SK-N-SH (cell line): ENCODE measurements at regions not wholly inside any gene's neighbourhood (a gene's known extent, or its start where the extent isn't known, plus 50 kb on each side); places are given as distances from the start of the nearest gene placed in this dataset.

Experiments
- CTCF ChIA-PET: fragments of 300-600, 350-600 bp; formaldehyde crosslinking; extraction: SDS; loops from one replicate; lab custom pipeline; 2021; lab: Yijun Ruan, JAX
- POLR2A ChIA-PET: fragments of 350-600 bp; sonication (Branson Sonifier 250); formaldehyde crosslinking; extraction: SDS; loops from one replicate; lab custom pipeline; 2020; ENCODE audit warnings: antibody characterized with exemption, inconsistent platforms; lab: Yijun Ruan, JAX
- DNase-seq: peaks from one replicate; pipeline ENCODE4 v3.0.0; 2012
- H2AFZ ChIP-seq: fragments of 200-600 bp; sonication (generic); 2 replicates; pipeline ENCODE4 v1.8.1; 2016; ENCODE audit warnings: antibody characterized with exemption, mild to moderate bottlenecking, low read depth
- H3F3A ChIP-seq: fragments of 200-600 bp; sonication (generic); replicated peaks from 2 replicates; pipeline ENCODE3; 2016; ENCODE audit warnings: antibody characterized with exemption, mild to moderate bottlenecking; ENCODE audit not compliant: insufficient read depth
- H3K27ac ChIP-seq, 2 experiments: fragments of 200-500 bp in 1 of 2; fragments of 200-600 bp in 1 of 2; sonication (Bioruptor generic) in 1 of 2; sonication (generic), shearing (Covaris generic) in 1 of 2; 2 replicates each; pipeline versions ENCODE4 v1.5.1 to v1.6.1; 2014 to 2016; ENCODE audit warnings: low read depth in 2 of 2, inconsistent platforms in 1 of 2, low read length in 1 of 2, mild to moderate bottlenecking in 1 of 2, mixed read lengths in 1 of 2
- H3K27me3 ChIP-seq: fragments of 200-600 bp; sonication (generic), shearing (Covaris generic); 2 replicates; pipeline ENCODE4 v1.6.1; 2016; ENCODE audit warnings: mixed run types; ENCODE audit not compliant: insufficient read depth
- H3K36me3 ChIP-seq, 2 experiments: fragments of 200-500 bp in 1 of 2; fragments of 200-600 bp in 1 of 2; sonication (Bioruptor generic) in 1 of 2; sonication (generic) in 1 of 2; replicated peaks in 1 of 2; 2 replicates each; pipeline versions ENCODE3 to v1.5.1; 2014 to 2016; ENCODE audit warnings: low read length in 1 of 2, mild to moderate bottlenecking in 1 of 2; ENCODE audit not compliant: insufficient read depth in 2 of 2, control insufficient read depth in 1 of 2
- H3K4me1 ChIP-seq, 2 experiments: fragments of 200-500 bp in 1 of 2; fragments of 200-600 bp in 1 of 2; sonication (Bioruptor generic) in 1 of 2; sonication (generic), shearing (Covaris generic) in 1 of 2; 2 replicates each; pipeline versions ENCODE4 v1.5.1 to v1.6.1; 2014 to 2016; ENCODE audit warnings: low read depth in 1 of 2, low read length in 1 of 2, mixed run types in 1 of 2; ENCODE audit not compliant: insufficient read depth in 2 of 2, control insufficient read depth in 1 of 2
- H3K4me2 ChIP-seq: fragments of 200-600 bp; sonication (generic), shearing (Covaris generic); 2 replicates; pipeline ENCODE4 v1.6.1; 2017; ENCODE audit warnings: mixed run types
- H3K4me3 ChIP-seq, 2 experiments: fragments of 200-500 bp in 1 of 2; fragments of 200-600 bp in 1 of 2; sonication (Bioruptor generic) in 1 of 2; sonication (generic), shearing (Covaris generic) in 1 of 2; 2 replicates each; pipeline versions ENCODE4 v1.5.1 to v1.8.1; 2014 to 2016; ENCODE audit warnings: low read depth in 2 of 2, inconsistent platforms in 1 of 2, low read length in 1 of 2, mild to moderate bottlenecking in 1 of 2, mixed read lengths in 1 of 2, moderate library complexity in 1 of 2
- H3K79me2 ChIP-seq: fragments of 200-600 bp; sonication (generic); 2 replicates; pipeline ENCODE4 v1.8.1; 2017; ENCODE audit warnings: mild to moderate bottlenecking; ENCODE audit not compliant: insufficient read depth
- H3K9ac ChIP-seq: fragments of 200-600 bp; sonication (generic); 2 replicates; pipeline ENCODE4 v1.6.1; 2017; ENCODE audit warnings: mixed run types
- H3K9me2 ChIP-seq: fragments of 200-600 bp; sonication (generic); 2 replicates; pipeline ENCODE4 v1.6.1; 2017; ENCODE audit warnings: mixed run types
- H3K9me3 ChIP-seq: fragments of 200-600 bp; sonication (generic); 2 replicates; pipeline ENCODE4 v1.6.1; 2017; ENCODE audit warnings: mixed run types, mild to moderate bottlenecking, moderate library complexity
- H4K20me1 ChIP-seq: fragments of 200-600 bp; sonication (generic); 2 replicates; pipeline ENCODE4 v1.6.1; 2017; ENCODE audit warnings: mild to moderate bottlenecking, mixed run types; ENCODE audit not compliant: insufficient read depth
- CHD2 ChIP-seq: fragments of 150-350 bp; IDR thresholded peaks from 2 replicates; pipeline ENCODE4 v1.6.1; 2018; ENCODE audit warnings: low read length; ENCODE audit not compliant: partially characterized antibody
- EP300 ChIP-seq, 2 experiments: IDR thresholded peaks; 2 replicates each; pipeline versions ENCODE4 v1.4.0 to v1.6.1; 2012; ENCODE audit warnings: borderline replicate concordance in 1 of 2, low read depth in 1 of 2, low read length in 1 of 2
- FOXM1 ChIP-seq: IDR thresholded peaks from 2 replicates; pipeline ENCODE4 v1.4.0; 2012; ENCODE audit warnings: low read depth, mild to moderate bottlenecking
- GATA2 ChIP-seq: sonication (generic); formaldehyde crosslinking; IDR thresholded peaks from 2 replicates; pipeline ENCODE4 v1.5.0; 2020; ENCODE audit warnings: mild to moderate bottlenecking, missing genetic modification reagents
- IRF3 ChIP-seq: fragments of 150-350 bp; IDR thresholded peaks from 2 replicates; pipeline ENCODE4 v1.6.1; 2016; ENCODE audit warnings: mild to moderate bottlenecking, low read depth, low read length
- NRF1 ChIP-seq: IDR thresholded peaks from 2 replicates; pipeline ENCODE4 v1.6.1; 2012; ENCODE audit warnings: low read depth, mild to moderate bottlenecking, low read length
- RAD21 ChIP-seq: IDR thresholded peaks from 2 replicates; pipeline ENCODE4 v1.6.1; 2012; ENCODE audit warnings: mild to moderate bottlenecking, low read length
- REST ChIP-seq: IDR thresholded peaks from 2 replicates; pipeline ENCODE4 v1.6.1; 2012; ENCODE audit warnings: mild to moderate bottlenecking, low read depth, low read length, moderate library complexity
- RFX5 ChIP-seq: IDR thresholded peaks from 2 replicates; pipeline ENCODE4 v1.6.1; 2012; ENCODE audit warnings: mild to moderate bottlenecking, improper control_type of control experiment, low read length
- SIN3A ChIP-seq: IDR thresholded peaks from 2 replicates; pipeline ENCODE4 v1.6.1; 2012; ENCODE audit warnings: low read depth, mild to moderate bottlenecking, low read length, moderate library complexity, borderline replicate concordance
- SMC3 ChIP-seq: IDR thresholded peaks from 2 replicates; pipeline ENCODE4 v1.6.1; 2012; ENCODE audit warnings: low read depth, low read length, improper control_type of control experiment
- TCF12 ChIP-seq: IDR thresholded peaks from 2 replicates; pipeline ENCODE4 v1.4.0; 2012
- USF1 ChIP-seq: IDR thresholded peaks from 2 replicates; pipeline ENCODE4 v1.4.0; 2012; ENCODE audit warnings: low read depth, borderline replicate concordance
- USF2 ChIP-seq: fragments of 150-350 bp; IDR thresholded peaks from 2 replicates; pipeline ENCODE4 v1.6.1; 2017; ENCODE audit warnings: antibody characterized with exemption, low read length, low read depth, borderline replicate concordance
- YY1 ChIP-seq: IDR thresholded peaks from 2 replicates; pipeline ENCODE4 v1.4.0; 2012; ENCODE audit warnings: low read depth, mild to moderate bottlenecking
- WGBS: methylation state at CpG from one replicate; pipeline ENCODE4 v1.1.6; 2017; ENCODE audit warnings: low lambda C conversion rate; 5-methylcytosine and 5-hydroxymethylcytosine counted together

- H3F3A ChIP-seq, result no peaks in the 10 kb centered on the region
- ChIA-PET POLR2A (interaction anchor here (1.0 to 4.1 kb wide), 4 partner anchors 20 to 112 kb away, joined by 4 to 27 read pairs (median 6); no protein-coding TSS in a partner anchor), CTCF (interaction anchor here (1.0 to 4.5 kb wide), 10 partner anchors 15 to 146 kb away, joined by 3 to 21 read pairs (median 5); partner anchors contain the start of gene HES1)
- WGBS, result 79% methylated on average over 9 of the region's 10 CpGs
- no peak for DNase-seq
- no peaks in the 10 kb centered on the region for H3K36me3 ChIP-seq
- no peaks in the 10 kb centered on the region for H3K79me2 ChIP-seq
- no peak overlapping the region for H3K9ac ChIP-seq
- H3K9me2 ChIP-seq, result no peaks in the 10 kb centered on the region
- peak overlapping the region in 1 of 2 experiments; percentile 95; a peak in 2 of 4 replicates for H3K27ac ChIP-seq
- H3K4me3 ChIP-seq, result no peak overlapping the region
- H3K27me3 ChIP-seq, result peaks cover 20% of the 10 kb centered on the region
- no peak for TF ChIP-seq NRF1
- no peak for TF ChIP-seq USF1
- no peak for TF ChIP-seq FOXM1
- no peak for TF ChIP-seq REST
- TF ChIP-seq TCF12, result no peak
- TF ChIP-seq EP300 (IDR thresholded peaks at IDR 0.05; ENCODE audit: borderline replicate concordance in 1 of 2, low read depth in 1 of 2, low read length in 1 of 2), result no peak; a peak in 1 of 4 replicates
- no peak for TF ChIP-seq GATA2 (CRISPR knock-in tag)
- no peak for TF ChIP-seq RFX5
- no peak for TF ChIP-seq RAD21
- H4K20me1 ChIP-seq, result no peaks in the 10 kb centered on the region
- no peak overlapping the region for H2AFZ ChIP-seq
- H3K9me3 ChIP-seq, result no peaks in the 10 kb centered on the region
- peaks cover 0 to 66% of the 10 kb centered on the region in 2 experiments; a peak in 3 of 4 replicates for H3K4me1 ChIP-seq
- peak overlapping the region; percentile 30; the same call in 1 of the 2 replicates for H3K4me2 ChIP-seq
These were observed 100.1 kb downstream of the CPN2 start for GRCh38 chr3:194251007-194251406.

GRCh38 chr3:194251461-194251860, 99.7 kb downstream of the CPN2 start:
- no peak overlapping the region for H3K4me3 ChIP-seq
- H3K27me3 ChIP-seq, result peaks cover 20% of the 10 kb centered on the region
- H3K4me2 ChIP-seq, result no peak overlapping the region
- H3K27ac ChIP-seq, result peak overlapping the region in 1 of 2 experiments; percentile 95; a peak in 2 of 4 replicates
- CTCF ChIA-PET, result interaction anchor here (1.0 to 4.5 kb wide), 7 partner anchors 14 to 146 kb away, joined by 3 to 21 read pairs (median 10); no protein-coding TSS in a partner anchor
- DNase-seq, result no peak
- H3F3A ChIP-seq, result no peaks in the 10 kb centered on the region
- H3K9ac ChIP-seq, result no peak overlapping the region
- no peak overlapping the region for H2AFZ ChIP-seq
- H3K9me3 ChIP-seq, result no peaks in the 10 kb centered on the region
- H3K79me2 ChIP-seq, result no peaks in the 10 kb centered on the region
- POLR2A ChIA-PET, result interaction anchor here (4.1 kb wide), 1 partner anchor 20 kb away, joined by 27 read pairs; no protein-coding TSS in a partner anchor
- peaks cover 0 to 70% of the 10 kb centered on the region in 2 experiments; a peak in 3 of 4 replicates for H3K4me1 ChIP-seq
- H4K20me1 ChIP-seq, result no peaks in the 10 kb centered on the region
- no peaks in the 10 kb centered on the region for H3K36me3 ChIP-seq
- 83% methylated on average over 3 of the region's 6 CpGs for WGBS
- no peaks in the 10 kb centered on the region for H3K9me2 ChIP-seq
- TF ChIP-seq SMC3 (no peak), SIN3A (no peak), IRF3 (no peak), RAD21 (no peak), EP300 (IDR thresholded peaks at IDR 0.05; ENCODE audit: borderline replicate concordance in 1 of 2, low read depth in 1 of 2, low read length in 1 of 2) (no peak), USF2 (no peak), CHD2 (no peak), YY1 (no peak), REST (no peak)
